GM18499 (cell line): ENCODE measurements at regions not wholly inside any gene's neighbourhood (a gene's known extent, or its start where the extent isn't known, plus 50 kb on each side); places are given as distances from the start of the nearest gene placed in this dataset.
A peak's percentile ranks its signal among the peaks of the same experiment; 100 is the strongest.
"Not testable (repeated sequence)": the region's sequence is repeated elsewhere in the genome, so short reads cannot be mapped to it uniquely, and the experiment has no call there.

Experiments used
- ATAC-seq: cut with Tn5 transposase; IDR thresholded peaks from one replicate; pipeline ENCODE4 v1.9.1; 2021; ENCODE audit warnings: moderate number of reproducible peaks; ENCODE audit not compliant: insufficient read depth, unreplicated experiment

DNA sequence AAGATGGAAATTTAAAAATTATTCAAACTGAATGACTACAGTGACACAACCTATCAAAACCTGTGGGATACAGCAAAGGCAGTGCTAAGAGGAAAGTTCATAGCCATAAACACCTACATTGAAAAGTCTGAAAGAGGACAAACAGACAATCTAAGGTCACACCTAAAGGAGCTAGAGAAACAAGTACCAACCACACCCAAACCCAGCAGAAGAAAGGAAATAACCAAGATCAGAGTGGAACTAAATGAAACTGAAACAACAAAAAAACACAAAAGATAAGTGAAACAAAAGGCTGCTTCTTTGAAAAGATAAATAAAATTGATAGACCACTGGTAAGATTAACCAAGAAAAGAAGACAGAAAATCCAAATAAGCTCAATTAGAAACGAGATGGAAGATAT, 247.2 kb upstream of the ZNF804A start:
- no peak for ATAC-seq

DNA sequence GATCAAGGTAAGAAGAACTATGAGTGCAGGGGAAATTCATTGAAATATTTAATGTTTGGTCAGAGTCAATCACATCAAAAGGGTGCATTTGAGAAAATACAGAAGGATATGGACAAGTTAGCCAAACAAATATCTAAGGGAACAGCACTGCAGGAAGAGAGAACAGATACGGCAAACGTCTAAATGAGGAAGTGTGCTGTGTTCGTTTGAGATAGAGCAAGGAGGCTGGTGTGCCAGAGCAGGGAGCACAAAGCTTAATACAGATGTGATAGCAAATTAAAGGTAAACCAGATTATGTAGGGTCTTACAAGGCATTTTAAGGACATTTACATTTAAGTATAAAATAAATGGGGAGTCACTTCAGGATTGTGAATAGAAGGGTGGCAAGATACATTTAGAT, 241.3 kb upstream of the ZNF804A start:
- no peak for ATAC-seq

DNA sequence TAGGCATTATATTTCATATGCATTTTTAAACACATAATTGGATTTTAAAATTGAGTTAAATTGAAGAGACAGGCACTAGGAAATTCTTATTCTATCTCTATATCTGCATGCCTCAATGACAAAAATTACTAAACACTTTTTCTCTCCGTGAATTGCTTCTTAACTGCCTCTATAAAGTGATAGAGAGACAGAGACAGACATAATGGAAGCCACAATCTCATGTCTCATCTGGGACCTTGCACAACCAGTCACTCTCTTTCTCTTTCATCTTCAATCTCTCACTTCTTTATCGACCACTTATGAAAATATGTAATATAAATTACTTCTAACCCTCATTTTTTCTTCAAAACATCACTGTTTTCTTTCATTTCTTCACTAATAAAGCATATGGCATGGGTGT, 238.9 kb upstream of the ZNF804A start:
- ATAC-seq: no peak

DNA sequence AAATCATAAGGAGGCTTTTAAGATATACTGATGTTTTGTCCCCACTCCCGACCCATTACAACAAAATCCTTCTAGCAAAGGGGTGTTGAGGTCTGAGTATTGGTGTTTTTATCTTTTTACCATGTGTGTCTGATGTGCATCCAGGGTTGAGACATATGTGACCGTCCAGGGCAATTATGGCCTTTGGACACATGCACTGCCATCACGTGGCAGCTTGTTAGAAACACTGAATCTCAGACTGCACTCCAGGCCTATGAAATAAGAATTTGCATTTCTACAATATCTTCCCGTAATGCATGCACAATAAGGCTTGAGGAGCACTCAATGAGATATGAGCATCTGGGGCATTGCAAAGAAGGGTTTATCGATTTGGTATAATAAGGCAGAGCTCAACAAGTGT, 235.1 kb upstream of the ZNF804A start:
- ATAC-seq: no peak

DNA sequence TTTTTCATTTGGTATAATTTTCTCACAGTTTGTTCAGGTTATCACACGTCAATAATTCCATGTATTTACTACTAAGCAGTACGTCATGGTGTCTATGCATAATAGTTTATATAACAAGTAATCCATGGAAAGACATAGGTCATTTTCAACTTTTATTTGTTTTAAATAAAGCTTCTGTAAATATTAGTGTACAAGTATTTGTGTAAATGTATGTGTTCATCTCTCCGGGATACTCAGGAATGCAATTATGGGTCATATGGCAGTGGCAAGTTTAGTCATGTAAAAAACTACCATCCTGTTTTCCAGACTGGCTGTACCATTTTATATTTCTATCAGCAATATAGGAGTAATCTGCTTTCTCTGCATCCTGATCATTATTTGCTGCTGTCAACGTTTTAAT, 231.1 kb upstream of the ZNF804A start:
- ATAC-seq: no peak

DNA sequence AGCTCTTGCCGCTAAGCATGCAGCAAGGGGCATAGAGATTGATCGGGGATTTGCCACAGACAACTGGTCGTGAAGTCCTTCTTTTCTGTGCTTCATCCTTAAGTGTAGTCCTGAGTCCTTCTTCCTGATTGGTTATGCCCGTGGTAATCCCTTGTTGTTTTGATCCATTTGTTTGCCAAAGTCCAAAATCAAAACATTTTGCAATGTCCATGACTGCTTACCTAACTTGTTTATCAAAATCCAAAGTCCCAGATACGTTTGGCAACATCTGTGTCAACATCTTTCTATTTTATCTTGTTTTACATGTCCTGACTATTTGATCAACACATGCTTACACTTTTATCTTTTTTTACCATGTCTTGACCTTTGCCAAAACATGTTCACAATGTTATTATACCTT, 229.0 kb upstream of the ZNF804A start:
- no peak for ATAC-seq

DNA sequence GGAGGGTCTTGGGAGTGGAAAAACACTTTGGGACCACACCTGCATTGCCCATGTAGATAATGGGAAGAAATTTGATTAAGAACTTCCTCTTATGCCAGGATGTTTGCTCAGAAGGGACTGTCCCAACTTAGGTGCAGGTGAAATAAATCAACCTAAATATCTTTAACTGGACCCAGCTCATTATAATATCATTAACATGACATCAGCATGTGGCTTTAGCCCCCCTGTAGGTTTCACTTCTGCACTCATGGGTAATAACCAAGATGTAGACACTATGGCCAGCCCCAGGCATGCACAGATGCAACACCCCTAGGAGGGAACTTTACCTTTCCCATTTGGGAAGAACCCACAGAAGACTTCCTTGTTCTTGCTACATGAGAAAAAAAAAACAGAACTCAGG, 227.4 kb upstream of the ZNF804A start:
- no peak for ATAC-seq

DNA sequence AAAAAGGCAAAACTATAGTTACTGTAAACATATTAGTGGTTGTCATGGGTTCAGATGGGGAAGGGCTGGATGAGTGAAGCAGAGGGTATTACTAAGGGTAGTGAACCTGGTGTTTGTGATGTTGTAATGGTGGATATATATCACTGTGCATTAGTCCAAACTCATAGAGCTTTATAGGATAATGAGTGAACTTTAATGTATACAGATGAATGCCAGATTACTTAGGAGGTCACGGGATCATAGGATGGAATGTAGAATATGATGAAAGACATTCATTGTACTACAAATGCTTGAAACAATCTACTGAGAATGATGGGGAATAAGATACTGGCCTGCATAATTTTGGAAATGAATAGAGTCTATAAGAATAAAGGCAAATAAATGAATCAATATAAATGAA, 226.7 kb upstream of the ZNF804A start:
- no peak for ATAC-seq

DNA sequence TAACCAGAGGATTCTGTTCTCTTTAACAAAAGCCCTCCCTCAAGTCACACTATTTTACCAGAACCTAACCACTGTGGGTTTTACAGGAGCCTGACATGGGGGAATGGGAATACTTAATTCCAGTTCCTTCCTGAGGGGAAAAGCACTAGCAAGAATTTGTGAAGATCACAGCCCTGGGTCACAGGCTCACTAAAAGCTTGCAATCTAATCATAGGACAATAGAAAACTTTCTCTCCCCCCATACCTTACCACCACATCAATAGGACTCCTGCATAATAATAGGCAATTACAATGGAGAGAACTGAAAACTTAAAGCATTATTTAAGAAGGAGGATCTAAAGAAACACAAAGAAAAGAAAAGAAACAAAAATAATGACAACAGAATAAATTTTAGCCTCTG, 225.8 kb upstream of the ZNF804A start:
- no peak for ATAC-seq

DNA sequence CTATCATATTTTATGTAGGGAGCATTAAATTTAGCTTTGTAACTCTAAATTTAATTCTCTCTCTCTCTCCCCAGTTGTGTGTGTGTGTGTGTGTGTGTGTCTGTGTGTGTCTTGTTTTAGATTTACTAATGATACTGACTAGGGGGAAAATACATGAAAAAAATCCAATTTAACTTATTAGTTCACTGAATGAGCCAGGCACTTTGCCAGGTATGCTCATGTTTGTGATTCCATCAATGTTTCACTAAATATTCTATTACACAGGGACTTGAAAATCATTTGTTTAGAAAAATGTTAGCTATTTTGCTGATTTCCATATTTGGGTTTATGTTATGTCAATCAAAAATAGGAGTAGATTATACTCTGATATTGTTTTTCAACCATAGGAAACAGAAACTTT, 203.7 kb upstream of the ZNF804A start:
- ATAC-seq: no peak

DNA sequence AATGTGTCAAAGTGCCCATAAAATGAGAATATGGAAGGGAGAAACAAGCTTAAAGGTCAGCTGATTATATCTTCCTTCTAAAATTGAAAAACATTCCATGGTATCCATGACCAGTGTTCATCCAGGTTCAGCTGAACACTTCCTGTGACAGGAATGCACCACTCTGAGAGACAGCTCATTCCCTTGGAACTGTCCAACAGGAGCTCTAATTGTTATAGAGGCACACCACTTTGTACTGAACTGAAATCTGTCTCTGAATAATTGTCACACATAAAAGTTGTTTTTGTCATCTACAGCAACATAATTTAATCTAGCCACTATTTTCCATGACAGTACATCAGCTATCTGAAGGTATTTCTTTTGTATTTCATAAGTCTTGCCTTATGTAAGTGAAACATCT, 195.9 kb upstream of the ZNF804A start:
- ATAC-seq: no peak

DNA sequence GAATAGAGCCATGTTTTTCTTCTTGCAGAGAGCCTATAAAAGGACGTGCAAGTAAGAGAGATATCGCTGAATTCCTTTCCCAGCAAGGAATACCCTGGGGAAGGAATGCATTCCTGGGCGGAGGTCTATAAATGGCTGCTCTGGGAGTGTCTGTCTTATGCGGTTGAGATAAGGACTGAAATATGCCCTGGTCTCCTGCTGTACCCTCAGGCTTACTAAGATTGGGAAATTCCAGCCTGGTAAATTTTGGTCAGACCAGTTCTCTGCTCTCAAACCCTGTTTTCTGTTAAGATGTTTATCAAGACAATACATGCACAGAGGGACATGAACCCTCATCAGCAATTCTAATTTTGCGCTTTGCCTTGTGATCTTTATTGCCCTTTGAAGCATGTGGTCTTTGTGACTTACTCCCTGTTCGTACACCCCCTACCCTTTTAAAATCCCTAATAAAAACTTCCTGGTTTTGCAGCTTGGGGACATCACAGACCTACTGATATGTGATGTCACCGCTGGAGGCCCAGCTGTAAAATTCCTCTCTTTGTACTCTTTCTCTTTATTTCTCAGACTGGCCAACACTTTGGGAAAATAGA, 191.2 kb upstream of the ZNF804A start:
- ATAC-seq: not testable (repeated sequence)

DNA sequence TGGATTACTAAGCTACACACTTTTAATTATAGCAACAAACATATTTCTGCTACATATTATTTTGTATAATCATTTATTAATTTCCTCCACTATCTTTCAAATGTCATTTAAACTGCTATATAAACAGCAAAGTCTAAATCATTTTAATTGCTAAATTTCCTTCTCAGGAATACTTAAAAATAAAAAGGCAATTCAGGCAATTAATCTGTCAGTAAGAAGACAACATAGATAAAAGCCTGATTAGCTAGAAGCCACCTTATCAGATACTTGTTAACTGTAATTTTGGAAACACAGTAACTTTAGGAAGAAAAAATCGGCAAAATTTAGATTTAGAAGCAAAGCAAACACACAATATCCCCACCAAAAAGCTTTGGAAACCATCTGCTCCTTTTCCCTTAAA, 188.2 kb upstream of the ZNF804A start:
- ATAC-seq: no peak

DNA sequence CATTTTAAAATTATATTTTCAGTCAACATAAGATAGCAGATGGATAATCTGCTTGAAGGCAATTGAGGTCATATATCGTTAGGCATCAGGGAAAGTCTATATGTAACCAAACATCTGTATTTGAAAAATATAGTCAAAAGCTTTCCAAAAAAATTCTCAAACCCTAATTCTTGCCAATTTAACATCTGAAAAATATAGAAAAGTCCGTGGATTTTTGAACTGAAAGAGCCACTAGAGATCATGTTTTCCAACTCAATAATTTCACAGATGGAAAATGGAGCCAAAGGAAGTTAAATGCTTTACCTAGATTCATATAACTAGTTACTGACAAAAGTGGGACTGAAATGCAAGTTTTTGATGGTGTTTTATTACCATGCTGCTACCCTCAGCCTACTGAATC, 185.1 kb upstream of the ZNF804A start:
- ATAC-seq: no peak

DNA sequence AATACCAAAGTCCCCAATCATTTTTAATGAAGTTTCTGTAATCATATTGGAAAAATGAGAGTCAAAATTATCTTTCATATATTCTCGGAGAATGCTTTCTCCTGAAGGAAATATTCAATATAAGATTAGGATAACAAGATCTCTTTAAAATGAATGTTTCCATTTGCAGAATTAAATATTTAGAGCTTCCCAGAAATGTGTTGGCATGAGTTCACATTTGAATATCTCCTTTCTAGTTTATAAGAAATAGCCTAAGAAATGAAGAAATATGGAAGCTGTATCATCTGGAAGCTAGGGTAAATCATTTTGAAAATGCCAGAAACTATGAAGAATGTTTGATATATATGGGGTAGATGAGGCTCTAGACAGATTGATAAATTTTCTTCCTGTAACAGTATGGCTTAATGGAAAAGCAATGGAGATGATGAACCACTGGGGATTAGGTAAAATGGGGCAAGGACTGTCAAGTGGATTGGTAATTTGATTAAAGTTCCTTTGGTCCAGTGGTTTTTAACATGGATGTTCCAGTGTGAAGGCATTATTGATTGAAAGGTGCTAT, 184.6 kb upstream of the ZNF804A start:
- no peak for ATAC-seq

DNA sequence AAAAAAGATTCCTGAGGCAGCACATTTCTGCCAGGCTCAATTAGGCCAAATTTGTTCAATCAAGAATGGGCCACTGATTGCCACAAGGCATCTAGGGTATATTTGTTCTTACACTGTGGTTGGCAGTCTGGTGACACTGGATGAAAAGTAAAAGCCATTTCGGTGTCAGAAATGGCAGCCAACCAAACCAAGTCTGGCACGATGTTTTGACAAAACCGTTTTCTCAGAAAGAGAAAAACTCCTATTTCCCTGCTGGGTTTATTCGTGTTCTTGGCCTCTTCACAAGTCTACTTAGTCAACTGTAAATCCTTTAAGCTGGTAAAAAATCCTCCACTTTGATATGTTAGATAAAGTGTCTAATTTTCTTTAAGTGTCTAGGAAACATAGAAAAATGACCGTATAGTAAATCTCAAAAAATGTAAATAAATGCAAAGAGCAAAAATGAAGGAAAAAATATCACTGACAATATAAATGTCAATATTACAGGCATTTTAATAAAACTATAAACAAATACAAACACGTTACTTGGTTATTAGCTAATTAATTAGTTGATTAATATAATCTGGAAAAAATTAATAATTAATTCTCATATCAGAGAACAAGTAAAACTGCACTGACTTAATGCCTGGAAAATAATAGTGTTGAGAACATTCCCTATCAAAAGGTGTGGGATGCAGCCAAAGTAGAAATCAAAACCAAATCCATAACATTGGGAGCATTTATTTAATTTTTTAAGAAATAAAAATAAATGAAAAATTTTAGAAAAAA, 182.0 kb upstream of the ZNF804A start:
- ATAC-seq: no peak

DNA sequence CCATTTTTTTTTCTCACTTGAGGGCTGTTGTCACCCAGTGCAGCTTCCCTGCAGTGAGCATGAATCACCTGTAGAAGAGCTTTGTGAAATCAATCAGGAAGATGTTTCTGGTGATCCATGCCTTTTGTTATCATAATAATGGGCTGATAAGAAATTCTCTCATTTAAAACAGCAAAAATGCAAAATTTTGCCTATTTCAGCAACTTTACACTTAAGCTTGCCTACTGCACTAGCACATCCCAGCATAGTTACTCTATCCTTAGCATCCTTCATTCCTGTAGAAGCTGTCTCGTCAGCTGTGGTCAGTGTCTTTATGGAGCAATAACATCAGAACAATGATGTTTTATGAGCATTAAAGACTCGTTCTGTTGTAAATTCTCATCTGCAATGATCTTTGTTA, 178.6 kb upstream of the ZNF804A start:
- ATAC-seq: no peak

DNA sequence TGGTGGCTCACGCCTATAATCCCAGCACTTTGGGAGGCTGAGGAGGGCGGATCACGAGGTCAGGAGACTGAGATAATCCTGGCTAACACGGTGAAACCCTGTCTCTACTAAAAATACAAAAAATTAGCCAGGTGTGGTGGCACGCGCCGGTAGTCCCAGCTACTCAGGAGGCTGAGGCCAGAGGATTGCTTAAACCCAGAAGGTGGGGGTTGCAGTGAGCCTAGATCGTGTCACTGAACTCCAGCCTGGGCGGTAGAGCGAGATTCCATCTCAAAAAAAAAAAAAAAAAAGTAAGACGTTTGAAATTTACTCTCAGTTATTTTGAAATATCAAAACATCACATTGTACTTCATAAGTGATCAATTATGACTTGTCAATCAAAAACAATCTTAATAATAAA, 176.9 kb upstream of the ZNF804A start:
- not testable (repeated sequence) for ATAC-seq

DNA sequence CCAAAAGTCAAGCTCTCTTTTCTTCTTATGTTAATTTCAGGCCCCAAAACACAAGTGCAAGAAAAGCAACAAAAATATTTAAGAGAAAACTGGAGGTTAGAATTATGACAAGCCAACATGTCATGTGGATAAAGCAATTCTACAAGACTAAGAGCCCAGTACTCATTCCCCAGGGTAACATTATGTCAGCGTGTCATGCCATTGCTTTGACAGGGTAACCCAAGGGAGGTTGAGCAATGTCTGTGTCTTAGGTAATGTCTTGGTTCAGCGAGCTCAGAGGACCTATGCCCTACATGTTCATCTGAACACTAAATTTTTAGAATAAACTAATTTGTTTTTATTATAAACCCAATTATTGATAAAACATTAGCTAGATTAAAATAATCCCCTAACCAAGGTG, 173.2 kb upstream of the ZNF804A start:
- no peak for ATAC-seq

DNA sequence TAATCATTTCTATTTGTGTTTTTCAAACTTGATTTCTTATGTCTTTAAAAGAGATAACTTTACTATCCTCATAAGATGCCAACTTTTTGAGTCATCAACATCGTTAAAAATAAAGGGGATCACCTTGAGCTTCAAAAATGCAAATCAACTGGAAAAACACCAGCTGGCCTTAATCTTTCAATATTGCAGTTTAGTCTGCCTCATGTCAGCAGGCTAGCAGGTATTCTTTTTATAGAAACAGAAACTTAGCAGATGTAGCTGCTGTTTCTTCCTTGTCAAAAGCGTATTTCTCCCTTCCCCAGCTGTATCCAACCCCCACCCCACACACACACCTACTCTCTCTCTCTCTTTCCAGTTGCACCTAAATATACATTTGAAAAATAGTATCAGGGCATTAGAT, 154.1 kb upstream of the ZNF804A start:
- ATAC-seq: peak; percentile 93

DNA sequence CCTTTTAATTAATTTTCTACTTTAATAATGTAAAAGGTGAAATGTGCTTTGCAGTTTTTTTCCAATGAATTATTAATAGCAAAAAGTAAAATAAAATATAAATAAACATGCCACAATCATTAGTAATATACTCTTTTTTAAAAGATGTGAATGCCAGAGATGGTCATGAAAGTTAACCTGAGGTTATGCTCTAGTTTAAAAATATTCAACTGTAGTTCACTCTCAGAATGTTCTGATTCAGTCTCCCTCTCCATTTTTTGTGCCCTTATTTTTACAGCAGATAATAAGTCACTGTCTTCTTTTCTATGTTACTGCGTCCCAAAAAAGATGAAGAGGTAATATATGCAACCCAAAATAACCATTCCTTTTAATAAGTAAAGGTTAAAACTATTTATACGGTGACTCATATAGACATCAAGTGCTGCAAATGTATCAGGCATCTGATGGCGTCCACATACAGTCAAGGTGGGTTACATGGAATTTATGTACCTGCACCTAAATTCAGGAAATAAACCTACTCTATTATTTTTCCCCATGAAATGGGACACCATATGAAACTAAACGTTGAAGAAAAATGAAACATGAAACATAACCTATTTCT, 153.6 kb upstream of the ZNF804A start:
- ATAC-seq: no peak

DNA sequence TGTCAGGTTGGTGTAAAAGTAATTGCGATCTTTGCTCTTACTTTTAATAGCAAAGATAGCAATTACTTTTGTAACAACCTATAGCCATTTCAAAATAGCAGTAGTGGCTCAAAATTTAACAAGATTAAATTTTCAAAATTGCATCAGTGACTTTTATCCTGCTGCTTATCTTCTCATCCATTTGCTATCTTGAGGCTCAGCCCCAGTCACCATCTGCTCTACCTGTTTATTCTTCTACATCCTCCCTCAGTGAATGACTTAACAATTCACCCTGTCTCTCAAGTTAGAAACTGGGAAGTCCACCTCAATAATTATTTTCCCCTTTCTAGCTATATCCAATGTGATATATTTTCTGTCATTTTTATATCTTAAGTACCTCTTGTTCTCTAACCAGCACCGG, 148.6 kb upstream of the ZNF804A start:
- no peak for ATAC-seq
